B cell (primary cell): ENCODE measurements at regions not wholly inside any gene's neighbourhood (a gene's known extent, or its start where the extent isn't known, plus 50 kb on each side); places are given as distances from the start of the nearest gene placed in this dataset.

Source experiments
- CTCF ChIP-seq: fragments of 200-600 bp; IDR thresholded peaks from one replicate; pipeline ENCODE4 v1.8.0; 2022; ENCODE audit warnings: antibody characterized with exemption, mild to moderate bottlenecking
- EZH2 ChIP-seq: IDR thresholded peaks from 2 replicates; pipeline ENCODE4 v1.6.1; 2012; ENCODE audit warnings: borderline replicate concordance, low read depth, mild to moderate bottlenecking, moderate library complexity, low read length; ENCODE audit not compliant: insufficient read depth, poor library complexity, severe bottlenecking

- no peak for TF ChIP-seq CTCF
- no peak for TF ChIP-seq EZH2
Measured at GRCh38 chr1:223003549-223003948, 139.5 kb downstream of the TLR5 start.
